Activated B cell treated with CpG ODN at 0.5 μM for 24 hours (primary cell): ENCODE measurements at regions not wholly inside any gene's neighbourhood (a gene's known extent, or its start where the extent isn't known, plus 50 kb on each side); places are given as distances from the start of the nearest gene placed in this dataset.

Source experiments
- ATAC-seq: fragments of 200-7000 bp; cut with Tn5 transposase; one replicate; pipeline ENCODE4 v1.10.0; 2021; ENCODE audit warnings: low read depth, mild to moderate bottlenecking, moderate library complexity
- CTCF ChIA-PET: fragments of 350-600 bp; sonication (Branson Sonifier 250); formaldehyde crosslinking; loops from one replicate; lab custom pipeline; 2021; ENCODE audit warnings: antibody characterized with exemption; lab: Charles Lee
- POLR2A ChIA-PET: fragments of 350-600 bp; sonication (Branson Sonifier 250); formaldehyde crosslinking; loops from one replicate; lab custom pipeline; 2021; ENCODE audit warnings: antibody characterized with exemption; lab: Charles Lee
- DNase-seq: peaks from one replicate; pipeline ENCODE4 v3.0.0; 2022
- H3K27ac Mint-ChIP-seq: one replicate; pipeline ENCODE4 v1.8.0; 2020; ENCODE audit warnings: mixed read lengths
- H3K27me3 Mint-ChIP-seq: one replicate; pipeline ENCODE4 v1.8.0; 2021; ENCODE audit warnings: mixed read lengths
- H3K36me3 Mint-ChIP-seq: one replicate; pipeline ENCODE4 v1.8.0; 2021; ENCODE audit warnings: low read depth, mixed read lengths
- H3K4me1 Mint-ChIP-seq: one replicate; pipeline ENCODE4 v1.8.0; 2021; ENCODE audit warnings: mixed read lengths
- H3K4me3 Mint-ChIP-seq: one replicate; pipeline ENCODE4 v1.8.0; 2020; ENCODE audit warnings: mild to moderate bottlenecking, mixed read lengths
- H3K9me3 Mint-ChIP-seq: one replicate; pipeline ENCODE4 v1.8.0; 2020; ENCODE audit warnings: mixed read lengths
- CTCF ChIP-seq: fragments of 200-600 bp; IDR thresholded peaks from one replicate; pipeline ENCODE4 v1.8.0; 2022; ENCODE audit warnings: antibody characterized with exemption, mild to moderate bottlenecking
- intact Hi-C: fragments of 100-400 bp; cut with micrococcal nuclease; formaldehyde crosslinking; loops from one replicate; pipeline ENCODE4 v1.15.1; 2024

GRCh38 chr10:2786251-2786650, 281.1 kb upstream of the PFKP start:
- Mint-ChIP-seq H3K4me3 (no peak overlapping the region), H3K27ac (no peak overlapping the region), H3K36me3 (no peaks in the 10 kb centered on the region), H3K4me1 (no peaks in the 10 kb centered on the region), H3K9me3 (no peaks in the 10 kb centered on the region), H3K27me3 (peaks cover 3% of the 10 kb centered on the region)
- POLR2A ChIA-PET, result no interaction called here
- TF ChIP-seq CTCF, result no peak
- CTCF ChIA-PET, result no interaction called here
- DNase-seq, result no peak
- ATAC-seq, result no peak
- intact Hi-C loops, result no loop called here

- no peaks in the 10 kb centered on the region for H3K4me1 Mint-ChIP-seq
- ATAC-seq (no peak), DNase-seq (no peak)
- ChIA-PET CTCF (no interaction called here), POLR2A (no interaction called here)
- H3K27ac Mint-ChIP-seq, result no peak overlapping the region
- H3K4me3 Mint-ChIP-seq, result no peak overlapping the region
- no peaks in the 10 kb centered on the region for H3K36me3 Mint-ChIP-seq
- H3K9me3 Mint-ChIP-seq, result no peaks in the 10 kb centered on the region
- H3K27me3 Mint-ChIP-seq, result peaks cover 3% of the 10 kb centered on the region
- intact Hi-C loops, result no loop called here
- no peak for TF ChIP-seq CTCF
These were observed 282.6 kb upstream of the PFKP start for GRCh38 chr10:2784766-2785165.

GRCh38 chr10:2782950-2783349, 284.4 kb upstream of the PFKP start:
- intact Hi-C loops, result no loop called here
- ChIA-PET CTCF (no interaction called here), POLR2A (no interaction called here)
- Mint-ChIP-seq H3K4me3 (no peak overlapping the region), H3K36me3 (no peaks in the 10 kb centered on the region), H3K4me1 (no peaks in the 10 kb centered on the region), H3K27ac (no peak overlapping the region), H3K27me3 (peaks cover 3% of the 10 kb centered on the region), H3K9me3 (no peaks in the 10 kb centered on the region)
- ATAC-seq (no peak), DNase-seq (no peak)
- no peak for TF ChIP-seq CTCF

GRCh38 chr10:2782265-2782664, 285.1 kb upstream of the PFKP start:
- no peak overlapping the region for H3K4me3 Mint-ChIP-seq
- ChIA-PET POLR2A (no interaction called here), CTCF (no interaction called here)
- peaks cover 3% of the 10 kb centered on the region for H3K27me3 Mint-ChIP-seq
- ATAC-seq, result no peak
- DNase-seq, result no peak
- no peaks in the 10 kb centered on the region for H3K4me1 Mint-ChIP-seq
- no peaks in the 10 kb centered on the region for H3K36me3 Mint-ChIP-seq
- no peak overlapping the region for H3K27ac Mint-ChIP-seq
- no peak for TF ChIP-seq CTCF
- intact Hi-C loops, result no loop called here
- no peaks in the 10 kb centered on the region for H3K9me3 Mint-ChIP-seq

GRCh38 chr10:2777666-2778355, 289.5 kb upstream of the PFKP start:
- Mint-ChIP-seq H3K27ac (no peak overlapping the region), H3K27me3 (peaks cover 3% of the 10 kb centered on the region), H3K9me3 (no peaks in the 10 kb centered on the region), H3K4me3 (no peak overlapping the region), H3K4me1 (no peaks in the 10 kb centered on the region), H3K36me3 (no peaks in the 10 kb centered on the region)
- no peak for ATAC-seq
- no peak for DNase-seq
- ChIA-PET CTCF (no interaction called here), POLR2A (no interaction called here)
- TF ChIP-seq CTCF, result no peak
- intact Hi-C loops, result no loop called here
